22Rv1 (cell line): ENCODE measurements at regions not wholly inside any gene's neighbourhood (a gene's known extent, or its start where the extent isn't known, plus 50 kb on each side); places are given as distances from the start of the nearest gene placed in this dataset.

Experiments used
- ZFX ChIP-seq: fragments of 450-650 bp; IDR thresholded peaks from 2 replicates; pipeline ENCODE4 v1.6.1; 2017; ENCODE audit warnings: antibody characterized with exemption, borderline replicate concordance
- TF ChIP-seq, protein P1 (sequence below): fragments of 450-650 bp; IDR thresholded peaks from 2 replicates; pipeline ENCODE4 v1.5.1; 2017; ENCODE audit warnings: mild to moderate bottlenecking

- TF ChIP-seq, protein P1, sequence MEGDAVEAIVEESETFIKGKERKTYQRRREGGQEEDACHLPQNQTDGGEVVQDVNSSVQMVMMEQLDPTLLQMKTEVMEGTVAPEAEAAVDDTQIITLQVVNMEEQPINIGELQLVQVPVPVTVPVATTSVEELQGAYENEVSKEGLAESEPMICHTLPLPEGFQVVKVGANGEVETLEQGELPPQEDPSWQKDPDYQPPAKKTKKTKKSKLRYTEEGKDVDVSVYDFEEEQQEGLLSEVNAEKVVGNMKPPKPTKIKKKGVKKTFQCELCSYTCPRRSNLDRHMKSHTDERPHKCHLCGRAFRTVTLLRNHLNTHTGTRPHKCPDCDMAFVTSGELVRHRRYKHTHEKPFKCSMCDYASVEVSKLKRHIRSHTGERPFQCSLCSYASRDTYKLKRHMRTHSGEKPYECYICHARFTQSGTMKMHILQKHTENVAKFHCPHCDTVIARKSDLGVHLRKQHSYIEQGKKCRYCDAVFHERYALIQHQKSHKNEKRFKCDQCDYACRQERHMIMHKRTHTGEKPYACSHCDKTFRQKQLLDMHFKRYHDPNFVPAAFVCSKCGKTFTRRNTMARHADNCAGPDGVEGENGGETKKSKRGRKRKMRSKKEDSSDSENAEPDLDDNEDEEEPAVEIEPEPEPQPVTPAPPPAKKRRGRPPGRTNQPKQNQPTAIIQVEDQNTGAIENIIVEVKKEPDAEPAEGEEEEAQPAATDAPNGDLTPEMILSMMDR: no peak
- TF ChIP-seq ZFX: no peak
Measured at GRCh38 chr5:67541875-67542274, 345.3 kb upstream of the CD180 start.
